ENCODE measurements at regions not wholly inside any gene's neighbourhood (a gene's known extent, or its start where the extent isn't known, plus 50 kb on each side); places are given as distances from the start of the nearest gene placed in this dataset.
"Not testable (repeated sequence)": the region's sequence is repeated elsewhere in the genome, so short reads cannot be mapped to it uniquely, and the experiment has no call there.

GRCh38 chr2:191506515-191506914 lies 171.4 kb upstream of the NABP1 start:
- Mint-ChIP-seq H3K36me3 (ENCODE audit: low read depth) (peaks cover 2% of the 10 kb centered on the region), H3K9me3 (ENCODE audit: low read depth) (peaks cover 7% of the 10 kb centered on the region), H3K27me3 (ENCODE audit: low read depth) (no peaks in the 10 kb centered on the region), H3K4me3 (ENCODE audit: unreplicated experiment) (no peak overlapping the region), H3K4me1 (ENCODE audit: low read depth) (peaks cover 1% of the 10 kb centered on the region), H3K27ac (ENCODE audit: unreplicated experiment) (no peak overlapping the region)
- no peak for DNase-seq (ENCODE audit: low spot score)
- TF ChIP-seq CTCF (IDR thresholded peaks at IDR 0.05), result no peak

- not testable (repeated sequence) for H3K36me3 Mint-ChIP-seq (ENCODE audit: low read depth); H3K27me3 Mint-ChIP-seq (ENCODE audit: low read depth); H3K4me3 Mint-ChIP-seq (ENCODE audit: unreplicated experiment); H3K4me1 Mint-ChIP-seq (ENCODE audit: low read depth); H3K27ac Mint-ChIP-seq (ENCODE audit: unreplicated experiment); H3K9me3 Mint-ChIP-seq (ENCODE audit: low read depth); DNase-seq (ENCODE audit: low spot score)
Measured at GRCh38 chr2:191507252-191507853, 170.6 kb upstream of the NABP1 start.

GRCh38 chr2:191508738-191509137 lies 169.2 kb upstream of the NABP1 start:
- Mint-ChIP-seq H3K9me3 (ENCODE audit: low read depth) (peaks cover 7% of the 10 kb centered on the region), H3K27ac (ENCODE audit: unreplicated experiment) (no peak overlapping the region), H3K4me3 (ENCODE audit: unreplicated experiment) (no peak overlapping the region), H3K27me3 (ENCODE audit: low read depth) (no peaks in the 10 kb centered on the region), H3K36me3 (ENCODE audit: low read depth) (peaks cover 2% of the 10 kb centered on the region), H3K4me1 (ENCODE audit: low read depth) (no peaks in the 10 kb centered on the region)
- no peak for TF ChIP-seq CTCF (IDR thresholded peaks at IDR 0.05)
- no peak for DNase-seq (ENCODE audit: low spot score)

GRCh38 chr2:191512216-191512835 lies 165.6 kb upstream of the NABP1 start:
- no peaks in the 10 kb centered on the region for H3K27me3 Mint-ChIP-seq (ENCODE audit: low read depth)
- DNase-seq (ENCODE audit: low spot score), result no peak
- TF ChIP-seq CTCF (IDR thresholded peaks at IDR 0.05), result no peak
- peaks cover 4% of the 10 kb centered on the region for H3K9me3 Mint-ChIP-seq (ENCODE audit: low read depth)
- H3K4me1 Mint-ChIP-seq (ENCODE audit: low read depth), result peaks cover 8% of the 10 kb centered on the region
- H3K4me3 Mint-ChIP-seq (ENCODE audit: unreplicated experiment), result no peak overlapping the region
- H3K36me3 Mint-ChIP-seq (ENCODE audit: low read depth), result peaks cover 2% of the 10 kb centered on the region
- H3K27ac Mint-ChIP-seq (ENCODE audit: unreplicated experiment), result no peak overlapping the region

GRCh38 chr2:191512874-191513273 lies 165.1 kb upstream of the NABP1 start:
- no peak overlapping the region for H3K27ac Mint-ChIP-seq (ENCODE audit: unreplicated experiment)
- TF ChIP-seq CTCF (IDR thresholded peaks at IDR 0.05), result no peak
- no peak for DNase-seq (ENCODE audit: low spot score)
- H3K36me3 Mint-ChIP-seq (ENCODE audit: low read depth), result peaks cover under 1% of the 10 kb centered on the region
- no peak overlapping the region for H3K4me3 Mint-ChIP-seq (ENCODE audit: unreplicated experiment)
- no peaks in the 10 kb centered on the region for H3K27me3 Mint-ChIP-seq (ENCODE audit: low read depth)
- H3K9me3 Mint-ChIP-seq (ENCODE audit: low read depth), result peaks cover under 1% of the 10 kb centered on the region
- peaks cover 8% of the 10 kb centered on the region for H3K4me1 Mint-ChIP-seq (ENCODE audit: low read depth)

GRCh38 chr2:191514613-191515012 lies 163.3 kb upstream of the NABP1 start:
- Mint-ChIP-seq H3K27me3 (ENCODE audit: low read depth) (no peaks in the 10 kb centered on the region), H3K36me3 (ENCODE audit: low read depth) (no peaks in the 10 kb centered on the region), H3K4me1 (ENCODE audit: low read depth) (peaks cover 8% of the 10 kb centered on the region), H3K4me3 (ENCODE audit: unreplicated experiment) (no peak overlapping the region), H3K27ac (ENCODE audit: unreplicated experiment) (no peak overlapping the region), H3K9me3 (ENCODE audit: low read depth) (no peaks in the 10 kb centered on the region)
- no peak for TF ChIP-seq CTCF (IDR thresholded peaks at IDR 0.05)
- no peak for DNase-seq (ENCODE audit: low spot score)
